Dedifferentiated amniotic fluid mesenchymal stem cell (primary cell): ENCODE measurements at regions not wholly inside any gene's neighbourhood (a gene's known extent, or its start where the extent isn't known, plus 50 kb on each side); places are given as distances from the start of the nearest gene placed in this dataset.
A peak's percentile ranks its signal among the peaks of the same experiment; 100 is the strongest.

Experiments
- DNase-seq: peaks from one replicate; pipeline ENCODE4 v3.0.0-alpha.2; 2016; ENCODE audit errors: extremely low spot score

GRCh38 chr11:119474682-119475596 lies 52.0 kb upstream of the THY1 start:
- peak; percentile 79 for DNase-seq

- DNase-seq = no peak
Measured at GRCh38 chr11:119473901-119474681, 51.1 kb upstream of the THY1 start.

- no peak for DNase-seq
Measured at GRCh38 chr11:119473226-119473625, 50.3 kb upstream of the THY1 start.

- DNase-seq = no peak
Measured at GRCh38 chr11:119472856-119473222, 49.9 kb upstream of the THY1 start.
